ENCODE measurements at regions not wholly inside any gene's neighbourhood (a gene's known extent, or its start where the extent isn't known, plus 50 kb on each side); places are given as distances from the start of the nearest gene placed in this dataset.

- TF ChIP-seq CTCF (IDR thresholded peaks at IDR 0.05; ENCODE audit: low read depth, low read length), result no peak
Observed at GRCh38 chr11:116511684-116512083, 261.1 kb downstream of the BUD13 start.

GRCh38 chr11:116510886-116511650 is 261.7 kb downstream of the BUD13 start:
- TF ChIP-seq CTCF (IDR thresholded peaks at IDR 0.05; ENCODE audit: low read depth, low read length), result no peak
- no peak overlapping the region for H3K4me3 ChIP-seq (ENCODE audit: low read depth, low read length)

More at GRCh38 chr11:116511684-116512083, 261.1 kb downstream of the BUD13 start:
- no peak overlapping the region for H3K4me3 ChIP-seq (ENCODE audit: low read depth, low read length)

DNA sequence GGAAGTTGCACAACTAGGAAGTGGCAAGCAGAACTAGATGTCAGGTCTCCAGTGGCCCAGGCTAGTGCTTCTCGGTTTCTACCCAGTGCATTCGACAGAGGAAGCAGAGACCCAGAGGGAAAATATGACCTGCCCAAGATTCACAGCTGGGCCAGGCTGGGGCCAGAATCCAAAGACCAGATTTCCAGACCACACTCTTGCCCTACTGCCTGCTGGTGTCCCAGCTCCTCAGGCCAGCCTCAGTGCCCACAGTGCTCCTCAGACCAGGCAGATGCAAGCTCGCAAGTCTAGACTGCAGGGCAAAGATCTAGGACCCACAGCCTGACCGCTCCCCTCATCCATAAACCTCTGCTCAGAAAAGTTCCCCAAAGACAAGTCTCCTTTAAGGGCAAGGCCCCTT is 262.6 kb downstream of the BUD13 start:
- H3K4me3 ChIP-seq (ENCODE audit: low read depth, low read length), result no peak overlapping the region
- no peak for TF ChIP-seq CTCF (IDR thresholded peaks at IDR 0.05; ENCODE audit: low read depth, low read length)

- no peak overlapping the region for H3K4me3 ChIP-seq (ENCODE audit: low read depth, low read length)
- TF ChIP-seq CTCF (IDR thresholded peaks at IDR 0.05; ENCODE audit: low read depth, low read length), result no peak
Observed at GRCh38 chr11:116509551-116509950, 263.2 kb downstream of the BUD13 start.

- TF ChIP-seq CTCF (IDR thresholded peaks at IDR 0.05; ENCODE audit: low read depth, low read length), result no peak
- H3K4me3 ChIP-seq (ENCODE audit: low read depth, low read length), result no peak overlapping the region
Observed at GRCh38 chr11:116507849-116508695, 264.7 kb downstream of the BUD13 start.

- no peak for TF ChIP-seq CTCF (IDR thresholded peaks at IDR 0.05; ENCODE audit: low read depth, low read length)
- H3K4me3 ChIP-seq (ENCODE audit: low read depth, low read length), result no peak overlapping the region
Observed at GRCh38 chr11:116507016-116507415, 265.8 kb downstream of the BUD13 start.
